SK-N-SH (cell line): ENCODE measurements at regions not wholly inside any gene's neighbourhood (a gene's known extent, or its start where the extent isn't known, plus 50 kb on each side); places are given as distances from the start of the nearest gene placed in this dataset.

Source experiments
- CTCF ChIA-PET: fragments of 300-600, 350-600 bp; formaldehyde crosslinking; extraction: SDS; loops from one replicate; lab custom pipeline; 2021; lab: Yijun Ruan, JAX
- POLR2A ChIA-PET: fragments of 350-600 bp; sonication (Branson Sonifier 250); formaldehyde crosslinking; extraction: SDS; loops from one replicate; lab custom pipeline; 2020; ENCODE audit warnings: antibody characterized with exemption, inconsistent platforms; lab: Yijun Ruan, JAX
- DNase-seq: peaks from one replicate; pipeline ENCODE4 v3.0.0; 2012
- H2AFZ ChIP-seq: fragments of 200-600 bp; sonication (generic); 2 replicates; pipeline ENCODE4 v1.8.1; 2016; ENCODE audit warnings: antibody characterized with exemption, mild to moderate bottlenecking, low read depth
- H3F3A ChIP-seq: fragments of 200-600 bp; sonication (generic); replicated peaks from 2 replicates; pipeline ENCODE3; 2016; ENCODE audit warnings: antibody characterized with exemption, mild to moderate bottlenecking; ENCODE audit not compliant: insufficient read depth
- H3K27ac ChIP-seq, 2 experiments: fragments of 200-500 bp in 1 of 2; fragments of 200-600 bp in 1 of 2; sonication (Bioruptor generic) in 1 of 2; sonication (generic), shearing (Covaris generic) in 1 of 2; 2 replicates each; pipeline versions ENCODE4 v1.5.1 to v1.6.1; 2014 to 2016; ENCODE audit warnings: low read depth in 2 of 2, inconsistent platforms in 1 of 2, low read length in 1 of 2, mild to moderate bottlenecking in 1 of 2, mixed read lengths in 1 of 2
- H3K27me3 ChIP-seq: fragments of 200-600 bp; sonication (generic), shearing (Covaris generic); 2 replicates; pipeline ENCODE4 v1.6.1; 2016; ENCODE audit warnings: mixed run types; ENCODE audit not compliant: insufficient read depth
- H3K36me3 ChIP-seq, 2 experiments: fragments of 200-500 bp in 1 of 2; fragments of 200-600 bp in 1 of 2; sonication (Bioruptor generic) in 1 of 2; sonication (generic) in 1 of 2; replicated peaks in 1 of 2; 2 replicates each; pipeline versions ENCODE3 to v1.5.1; 2014 to 2016; ENCODE audit warnings: low read length in 1 of 2, mild to moderate bottlenecking in 1 of 2; ENCODE audit not compliant: insufficient read depth in 2 of 2, control insufficient read depth in 1 of 2
- H3K4me1 ChIP-seq, 2 experiments: fragments of 200-500 bp in 1 of 2; fragments of 200-600 bp in 1 of 2; sonication (Bioruptor generic) in 1 of 2; sonication (generic), shearing (Covaris generic) in 1 of 2; 2 replicates each; pipeline versions ENCODE4 v1.5.1 to v1.6.1; 2014 to 2016; ENCODE audit warnings: low read depth in 1 of 2, low read length in 1 of 2, mixed run types in 1 of 2; ENCODE audit not compliant: insufficient read depth in 2 of 2, control insufficient read depth in 1 of 2
- H3K4me2 ChIP-seq: fragments of 200-600 bp; sonication (generic), shearing (Covaris generic); 2 replicates; pipeline ENCODE4 v1.6.1; 2017; ENCODE audit warnings: mixed run types
- H3K4me3 ChIP-seq, 2 experiments: fragments of 200-500 bp in 1 of 2; fragments of 200-600 bp in 1 of 2; sonication (Bioruptor generic) in 1 of 2; sonication (generic), shearing (Covaris generic) in 1 of 2; 2 replicates each; pipeline versions ENCODE4 v1.5.1 to v1.8.1; 2014 to 2016; ENCODE audit warnings: low read depth in 2 of 2, inconsistent platforms in 1 of 2, low read length in 1 of 2, mild to moderate bottlenecking in 1 of 2, mixed read lengths in 1 of 2, moderate library complexity in 1 of 2
- H3K79me2 ChIP-seq: fragments of 200-600 bp; sonication (generic); 2 replicates; pipeline ENCODE4 v1.8.1; 2017; ENCODE audit warnings: mild to moderate bottlenecking; ENCODE audit not compliant: insufficient read depth
- H3K9ac ChIP-seq: fragments of 200-600 bp; sonication (generic); 2 replicates; pipeline ENCODE4 v1.6.1; 2017; ENCODE audit warnings: mixed run types
- H3K9me2 ChIP-seq: fragments of 200-600 bp; sonication (generic); 2 replicates; pipeline ENCODE4 v1.6.1; 2017; ENCODE audit warnings: mixed run types
- H3K9me3 ChIP-seq: fragments of 200-600 bp; sonication (generic); 2 replicates; pipeline ENCODE4 v1.6.1; 2017; ENCODE audit warnings: mixed run types, mild to moderate bottlenecking, moderate library complexity
- H4K20me1 ChIP-seq: fragments of 200-600 bp; sonication (generic); 2 replicates; pipeline ENCODE4 v1.6.1; 2017; ENCODE audit warnings: mild to moderate bottlenecking, mixed run types; ENCODE audit not compliant: insufficient read depth
- ELF1 ChIP-seq: IDR thresholded peaks from 2 replicates; pipeline ENCODE4 v1.4.0; 2012
- EP300 ChIP-seq, 2 experiments: IDR thresholded peaks; 2 replicates each; pipeline versions ENCODE4 v1.4.0 to v1.6.1; 2012; ENCODE audit warnings: borderline replicate concordance in 1 of 2, low read depth in 1 of 2, low read length in 1 of 2
- FOSL2 ChIP-seq: IDR thresholded peaks from 2 replicates; pipeline ENCODE4 v1.4.0; 2012; ENCODE audit warnings: low read depth, mild to moderate bottlenecking, moderate library complexity, borderline replicate concordance
- FOXM1 ChIP-seq: IDR thresholded peaks from 2 replicates; pipeline ENCODE4 v1.4.0; 2012; ENCODE audit warnings: low read depth, mild to moderate bottlenecking
- GABPA ChIP-seq: IDR thresholded peaks from 2 replicates; pipeline ENCODE4 v1.4.0; 2012; ENCODE audit warnings: low read depth, mild to moderate bottlenecking
- GATA2 ChIP-seq: sonication (generic); formaldehyde crosslinking; IDR thresholded peaks from 2 replicates; pipeline ENCODE4 v1.5.0; 2020; ENCODE audit warnings: mild to moderate bottlenecking, missing genetic modification reagents
- JUND ChIP-seq: IDR thresholded peaks from 2 replicates; pipeline ENCODE4 v1.4.0; 2012
- MXI1 ChIP-seq: IDR thresholded peaks from 2 replicates; pipeline ENCODE4 v1.6.1; 2012; ENCODE audit warnings: mild to moderate bottlenecking, low read depth, low read length, improper control_type of control experiment
- POLR2AphosphoS5 ChIP-seq: IDR thresholded peaks from 2 replicates; pipeline ENCODE4 v1.6.1; 2012; ENCODE audit warnings: low read depth, low read length
- RFX5 ChIP-seq: IDR thresholded peaks from 2 replicates; pipeline ENCODE4 v1.6.1; 2012; ENCODE audit warnings: mild to moderate bottlenecking, improper control_type of control experiment, low read length
- TAF1 ChIP-seq: IDR thresholded peaks from 2 replicates; pipeline ENCODE4 v1.6.1; 2012; ENCODE audit warnings: low read depth, mild to moderate bottlenecking, low read length, moderate library complexity, borderline replicate concordance
- TEAD4 ChIP-seq: IDR thresholded peaks from 2 replicates; pipeline ENCODE4 v1.4.0; 2012; ENCODE audit warnings: mild to moderate bottlenecking, borderline replicate concordance; ENCODE audit not compliant: insufficient read depth
- ZBTB33 ChIP-seq: IDR thresholded peaks from 2 replicates; pipeline ENCODE4 v1.4.0; 2012; ENCODE audit warnings: low read depth, borderline replicate concordance
- WGBS: methylation state at CpG from one replicate; pipeline ENCODE4 v1.1.6; 2017; ENCODE audit warnings: low lambda C conversion rate; 5-methylcytosine and 5-hydroxymethylcytosine counted together
- TF ChIP-seq, protein P1 (sequence below): IDR thresholded peaks from 2 replicates; pipeline ENCODE4 v1.4.0; 2012; ENCODE audit warnings: low read depth, borderline replicate concordance
- TF ChIP-seq, protein P2 (sequence below): IDR thresholded peaks from 2 replicates; pipeline ENCODE4; 2012
- TF ChIP-seq, protein P3 (sequence below): fragments of 150-350 bp; IDR thresholded peaks from 2 replicates; pipeline ENCODE4 v1.6.1; 2016; ENCODE audit warnings: mild to moderate bottlenecking, low read depth, low read length

GRCh38 chr3:137924628-137925027 is 85.3 kb upstream of the CLDN18 start:
- CTCF ChIA-PET: no interaction called here
- WGBS: 11% methylated on average over 4 of the region's 4 CpGs
- H3K27me3 ChIP-seq: no peaks in the 10 kb centered on the region
- H3K36me3 ChIP-seq: no peaks in the 10 kb centered on the region
- H3K9ac ChIP-seq: no peak overlapping the region
- H4K20me1 ChIP-seq: no peaks in the 10 kb centered on the region
- POLR2A ChIA-PET: no interaction called here
- H3K9me3 ChIP-seq: no peaks in the 10 kb centered on the region
- no peak for DNase-seq
- H3K4me2 ChIP-seq: no peak overlapping the region
- TF ChIP-seq JUND (no peak), GABPA (no peak), GATA2 (CRISPR knock-in tag) (no peak), MXI1 (no peak), ZBTB33 (no peak), FOSL2 (no peak), RFX5 (no peak)
- H3K4me1 ChIP-seq: no peaks in the 10 kb centered on the region
- H3F3A ChIP-seq: no peaks in the 10 kb centered on the region
- no peak overlapping the region for H2AFZ ChIP-seq
- no peaks in the 10 kb centered on the region for H3K9me2 ChIP-seq
- no peak overlapping the region for H3K4me3 ChIP-seq
- no peak overlapping the region for H3K27ac ChIP-seq
- H3K79me2 ChIP-seq: no peaks in the 10 kb centered on the region

DNA sequence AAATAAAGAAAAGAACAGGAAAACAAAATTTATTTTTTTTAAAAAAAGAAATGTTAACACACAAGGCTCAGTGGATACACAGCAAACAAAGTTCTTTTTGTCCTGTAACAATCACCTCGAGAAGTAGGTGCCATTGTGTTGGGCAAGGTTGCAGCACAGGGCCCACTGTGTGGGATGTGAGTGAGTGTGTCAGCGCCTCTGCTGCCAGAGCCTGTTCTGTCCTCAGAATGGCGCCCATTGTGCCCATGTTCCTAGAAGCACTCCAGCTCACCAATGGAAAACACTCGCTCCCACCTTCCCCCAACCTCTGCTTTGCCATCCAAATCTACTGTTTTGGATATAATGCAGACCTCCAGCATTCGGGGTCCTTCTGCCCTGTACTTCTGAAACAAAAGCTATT is 84.9 kb upstream of the CLDN18 start:
- no peaks in the 10 kb centered on the region for H3K36me3 ChIP-seq
- H3K4me3 ChIP-seq: no peak overlapping the region
- no peak overlapping the region for H3K27ac ChIP-seq
- CTCF ChIA-PET: no interaction called here
- no peaks in the 10 kb centered on the region for H3K9me3 ChIP-seq
- no peaks in the 10 kb centered on the region for H3F3A ChIP-seq
- no peak for DNase-seq
- H3K27me3 ChIP-seq: no peaks in the 10 kb centered on the region
- WGBS: 12% methylated on average over 5 of the region's 5 CpGs
- TF ChIP-seq FOXM1: no peak
- TF ChIP-seq JUND: no peak
- TF ChIP-seq TAF1: no peak
- no peak for TF ChIP-seq FOSL2
- TF ChIP-seq ELF1: no peak
- TF ChIP-seq, all 33 proteins: peak for 0
- Histone ChIP-seq H3K4me2 (no peak overlapping the region), H3K4me1 (no peaks in the 10 kb centered on the region), H3K79me2 (no peaks in the 10 kb centered on the region), H3K9ac (no peak overlapping the region), H3K9me2 (no peaks in the 10 kb centered on the region), H2AFZ (no peak overlapping the region), H4K20me1 (no peaks in the 10 kb centered on the region)
- POLR2A ChIA-PET: no interaction called here

GRCh38 chr3:137926991-137927390 is 83.0 kb upstream of the CLDN18 start:
- POLR2A ChIA-PET: no interaction called here
- 6% methylated on average over 2 of the region's 2 CpGs for WGBS
- no peak overlapping the region for H3K27ac ChIP-seq
- no peaks in the 10 kb centered on the region for H3K36me3 ChIP-seq
- no peak overlapping the region for H3K4me2 ChIP-seq
- CTCF ChIA-PET: interaction anchor here (0.7 kb wide), 1 partner anchor 817 kb away, joined by 4 read pairs; no protein-coding TSS in a partner anchor
- no peak overlapping the region for H3K4me3 ChIP-seq
- H3K9me3 ChIP-seq: no peaks in the 10 kb centered on the region
- no peak overlapping the region for H3K9ac ChIP-seq
- H3K9me2 ChIP-seq: no peaks in the 10 kb centered on the region
- no peaks in the 10 kb centered on the region for H3F3A ChIP-seq
- H4K20me1 ChIP-seq: no peaks in the 10 kb centered on the region
- no peaks in the 10 kb centered on the region for H3K79me2 ChIP-seq
- no peaks in the 10 kb centered on the region for H3K27me3 ChIP-seq
- H2AFZ ChIP-seq: no peak overlapping the region
- no peaks in the 10 kb centered on the region for H3K4me1 ChIP-seq
- no peak for DNase-seq
- no peak for TF ChIP-seq ZBTB33
- TF ChIP-seq EP300 (IDR thresholded peaks at IDR 0.05; ENCODE audit: borderline replicate concordance in 1 of 2, low read depth in 1 of 2, low read length in 1 of 2): no peak
- TF ChIP-seq, protein P1, sequence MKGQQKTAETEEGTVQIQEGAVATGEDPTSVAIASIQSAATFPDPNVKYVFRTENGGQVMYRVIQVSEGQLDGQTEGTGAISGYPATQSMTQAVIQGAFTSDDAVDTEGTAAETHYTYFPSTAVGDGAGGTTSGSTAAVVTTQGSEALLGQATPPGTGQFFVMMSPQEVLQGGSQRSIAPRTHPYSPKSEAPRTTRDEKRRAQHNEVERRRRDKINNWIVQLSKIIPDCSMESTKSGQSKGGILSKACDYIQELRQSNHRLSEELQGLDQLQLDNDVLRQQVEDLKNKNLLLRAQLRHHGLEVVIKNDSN: no peak
- TF ChIP-seq POLR2AphosphoS5: no peak
- no peak for TF ChIP-seq TEAD4
- TF ChIP-seq, protein P2, sequence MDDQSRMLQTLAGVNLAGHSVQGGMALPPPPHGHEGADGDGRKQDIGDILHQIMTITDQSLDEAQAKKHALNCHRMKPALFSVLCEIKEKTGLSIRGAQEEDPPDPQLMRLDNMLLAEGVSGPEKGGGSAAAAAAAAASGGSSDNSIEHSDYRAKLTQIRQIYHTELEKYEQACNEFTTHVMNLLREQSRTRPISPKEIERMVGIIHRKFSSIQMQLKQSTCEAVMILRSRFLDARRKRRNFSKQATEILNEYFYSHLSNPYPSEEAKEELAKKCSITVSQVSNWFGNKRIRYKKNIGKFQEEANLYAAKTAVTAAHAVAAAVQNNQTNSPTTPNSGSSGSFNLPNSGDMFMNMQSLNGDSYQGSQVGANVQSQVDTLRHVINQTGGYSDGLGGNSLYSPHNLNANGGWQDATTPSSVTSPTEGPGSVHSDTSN: no peak
- TF ChIP-seq, protein P3, sequence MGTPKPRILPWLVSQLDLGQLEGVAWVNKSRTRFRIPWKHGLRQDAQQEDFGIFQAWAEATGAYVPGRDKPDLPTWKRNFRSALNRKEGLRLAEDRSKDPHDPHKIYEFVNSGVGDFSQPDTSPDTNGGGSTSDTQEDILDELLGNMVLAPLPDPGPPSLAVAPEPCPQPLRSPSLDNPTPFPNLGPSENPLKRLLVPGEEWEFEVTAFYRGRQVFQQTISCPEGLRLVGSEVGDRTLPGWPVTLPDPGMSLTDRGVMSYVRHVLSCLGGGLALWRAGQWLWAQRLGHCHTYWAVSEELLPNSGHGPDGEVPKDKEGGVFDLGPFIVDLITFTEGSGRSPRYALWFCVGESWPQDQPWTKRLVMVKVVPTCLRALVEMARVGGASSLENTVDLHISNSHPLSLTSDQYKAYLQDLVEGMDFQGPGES: no peak
